ENCODE measurements at regions not wholly inside any gene's neighbourhood (a gene's known extent, or its start where the extent isn't known, plus 50 kb on each side); places are given as distances from the start of the nearest gene placed in this dataset.

DNA sequence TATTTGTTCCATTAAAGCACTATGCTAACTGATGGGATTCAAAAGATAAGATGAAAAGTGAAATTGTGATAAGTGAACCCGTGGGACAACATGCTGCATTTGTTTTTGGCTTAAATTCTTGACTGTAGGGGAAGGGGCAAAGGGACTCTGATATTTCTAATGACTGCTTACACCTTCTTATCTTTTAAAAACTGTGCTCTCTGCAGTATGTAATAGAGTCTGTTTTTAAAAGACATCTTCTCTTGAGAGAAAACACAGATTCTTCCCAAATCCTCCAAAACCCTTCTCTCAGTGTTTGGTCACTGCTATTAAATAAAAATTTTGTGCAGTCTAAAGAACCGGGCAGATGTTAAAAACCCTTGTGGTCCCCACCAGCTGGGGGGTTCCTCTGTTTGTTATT lies 327.8 kb upstream of the FANCL start:
- TF ChIP-seq, protein P1, sequence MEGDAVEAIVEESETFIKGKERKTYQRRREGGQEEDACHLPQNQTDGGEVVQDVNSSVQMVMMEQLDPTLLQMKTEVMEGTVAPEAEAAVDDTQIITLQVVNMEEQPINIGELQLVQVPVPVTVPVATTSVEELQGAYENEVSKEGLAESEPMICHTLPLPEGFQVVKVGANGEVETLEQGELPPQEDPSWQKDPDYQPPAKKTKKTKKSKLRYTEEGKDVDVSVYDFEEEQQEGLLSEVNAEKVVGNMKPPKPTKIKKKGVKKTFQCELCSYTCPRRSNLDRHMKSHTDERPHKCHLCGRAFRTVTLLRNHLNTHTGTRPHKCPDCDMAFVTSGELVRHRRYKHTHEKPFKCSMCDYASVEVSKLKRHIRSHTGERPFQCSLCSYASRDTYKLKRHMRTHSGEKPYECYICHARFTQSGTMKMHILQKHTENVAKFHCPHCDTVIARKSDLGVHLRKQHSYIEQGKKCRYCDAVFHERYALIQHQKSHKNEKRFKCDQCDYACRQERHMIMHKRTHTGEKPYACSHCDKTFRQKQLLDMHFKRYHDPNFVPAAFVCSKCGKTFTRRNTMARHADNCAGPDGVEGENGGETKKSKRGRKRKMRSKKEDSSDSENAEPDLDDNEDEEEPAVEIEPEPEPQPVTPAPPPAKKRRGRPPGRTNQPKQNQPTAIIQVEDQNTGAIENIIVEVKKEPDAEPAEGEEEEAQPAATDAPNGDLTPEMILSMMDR (IDR thresholded peaks at IDR 0.05; ENCODE audit: insufficient read depth, low read length, poor library complexity, severe bottlenecking): no peak
- TF ChIP-seq EZH2phosphoT487 (conservative IDR thresholded peaks at IDR 0.05; ENCODE audit: low read length): no peak
